ENCODE measurements at regions not wholly inside any gene's neighbourhood (a gene's known extent, or its start where the extent isn't known, plus 50 kb on each side); places are given as distances from the start of the nearest gene placed in this dataset.
"Not testable (repeated sequence)": the region's sequence is repeated elsewhere in the genome, so short reads cannot be mapped to it uniquely, and the experiment has no call there.

- Mint-ChIP-seq H3K36me3 (ENCODE audit: low read depth) (no peaks in the 10 kb centered on the region), H3K27me3 (no peaks in the 10 kb centered on the region), H3K4me3 (no peak overlapping the region), H3K27ac (no peak overlapping the region), H3K4me1 (no peaks in the 10 kb centered on the region)
- DNase-seq = no peak
- ATAC-seq = no peak
- H3K9me3 ChIP-seq (ENCODE audit: control insufficient read depth, low read length, poor library complexity, severe bottlenecking) = no peaks in the 10 kb centered on the region
Measured at GRCh38 chr12:5307065-5307464, 124.8 kb upstream of the NTF3 start.

GRCh38 chr12:5308216-5308615 is 123.7 kb upstream of the NTF3 start:
- Mint-ChIP-seq H3K4me3 (no peak overlapping the region), H3K4me1 (no peaks in the 10 kb centered on the region), H3K27ac (no peak overlapping the region), H3K36me3 (ENCODE audit: low read depth) (no peaks in the 10 kb centered on the region), H3K27me3 (no peaks in the 10 kb centered on the region)
- DNase-seq (no peak), ATAC-seq (no peak)
- H3K9me3 ChIP-seq (ENCODE audit: control insufficient read depth, low read length, poor library complexity, severe bottlenecking) = no peaks in the 10 kb centered on the region

GRCh38 chr12:5308996-5309395 is 122.9 kb upstream of the NTF3 start:
- no peaks in the 10 kb centered on the region for H3K9me3 ChIP-seq (ENCODE audit: control insufficient read depth, low read length, poor library complexity, severe bottlenecking)
- DNase-seq (no peak), ATAC-seq (no peak)
- Mint-ChIP-seq H3K27me3 (no peaks in the 10 kb centered on the region), H3K4me3 (no peak overlapping the region), H3K4me1 (no peaks in the 10 kb centered on the region), H3K27ac (no peak overlapping the region), H3K36me3 (ENCODE audit: low read depth) (no peaks in the 10 kb centered on the region)

- Mint-ChIP-seq H3K4me3 (no peak overlapping the region), H3K27ac (no peak overlapping the region), H3K27me3 (no peaks in the 10 kb centered on the region), H3K36me3 (ENCODE audit: low read depth) (no peaks in the 10 kb centered on the region), H3K4me1 (no peaks in the 10 kb centered on the region)
- H3K9me3 ChIP-seq (ENCODE audit: control insufficient read depth, low read length, poor library complexity, severe bottlenecking) = no peaks in the 10 kb centered on the region
- ATAC-seq (no peak), DNase-seq (no peak)
Measured at GRCh38 chr12:5309654-5310053, 122.3 kb upstream of the NTF3 start.

GRCh38 chr12:5310151-5310550 is 121.8 kb upstream of the NTF3 start:
- Mint-ChIP-seq H3K36me3 (ENCODE audit: low read depth) (no peaks in the 10 kb centered on the region), H3K27me3 (no peaks in the 10 kb centered on the region), H3K27ac (no peak overlapping the region), H3K4me3 (no peak overlapping the region), H3K4me1 (no peaks in the 10 kb centered on the region)
- no peaks in the 10 kb centered on the region for H3K9me3 ChIP-seq (ENCODE audit: control insufficient read depth, low read length, poor library complexity, severe bottlenecking)
- DNase-seq (no peak), ATAC-seq (no peak)

- H3K27ac Mint-ChIP-seq = no peak overlapping the region
- H3K27me3 Mint-ChIP-seq = no peaks in the 10 kb centered on the region
- ATAC-seq (no peak), DNase-seq (no peak)
- H3K4me1 Mint-ChIP-seq = no peaks in the 10 kb centered on the region
- H3K4me3 Mint-ChIP-seq = no peak overlapping the region
- no peaks in the 10 kb centered on the region for H3K36me3 Mint-ChIP-seq (ENCODE audit: low read depth)
- no peaks in the 10 kb centered on the region for H3K9me3 ChIP-seq (ENCODE audit: control insufficient read depth, low read length, poor library complexity, severe bottlenecking)
Measured at GRCh38 chr12:5317556-5317955, 114.4 kb upstream of the NTF3 start.

- Mint-ChIP-seq H3K27me3 (no peaks in the 10 kb centered on the region), H3K4me3 (no peak overlapping the region), H3K36me3 (ENCODE audit: low read depth) (no peaks in the 10 kb centered on the region), H3K27ac (no peak overlapping the region), H3K4me1 (no peaks in the 10 kb centered on the region)
- DNase-seq (no peak), ATAC-seq (no peak)
- no peaks in the 10 kb centered on the region for H3K9me3 ChIP-seq (ENCODE audit: control insufficient read depth, low read length, poor library complexity, severe bottlenecking)
Measured at GRCh38 chr12:5318874-5319273, 113.0 kb upstream of the NTF3 start.

GRCh38 chr12:5328669-5329517 is 103.0 kb upstream of the NTF3 start:
- no peaks in the 10 kb centered on the region for H3K4me1 Mint-ChIP-seq
- H3K9me3 ChIP-seq (ENCODE audit: control insufficient read depth, low read length, poor library complexity, severe bottlenecking) = no peaks in the 10 kb centered on the region
- DNase-seq (no peak), ATAC-seq (no peak)
- H3K27ac Mint-ChIP-seq = no peak overlapping the region
- no peak overlapping the region for H3K4me3 Mint-ChIP-seq
- H3K27me3 Mint-ChIP-seq = peaks cover 5% of the 10 kb centered on the region
- H3K36me3 Mint-ChIP-seq (ENCODE audit: low read depth) = no peaks in the 10 kb centered on the region

- H3K27me3 Mint-ChIP-seq = peaks cover 2% of the 10 kb centered on the region
- no peaks in the 10 kb centered on the region for H3K36me3 Mint-ChIP-seq (ENCODE audit: low read depth)
- no peak for ATAC-seq
- DNase-seq = no peak
- no peak overlapping the region for H3K27ac Mint-ChIP-seq
- no peaks in the 10 kb centered on the region for H3K9me3 ChIP-seq (ENCODE audit: control insufficient read depth, low read length, poor library complexity, severe bottlenecking)
- no peaks in the 10 kb centered on the region for H3K4me1 Mint-ChIP-seq
- no peak overlapping the region for H3K4me3 Mint-ChIP-seq
Measured at GRCh38 chr12:5332551-5332950, 99.4 kb upstream of the NTF3 start.

- DNase-seq (no peak), ATAC-seq (no peak)
- H3K9me3 ChIP-seq (ENCODE audit: control insufficient read depth, low read length, poor library complexity, severe bottlenecking) = no peaks in the 10 kb centered on the region
- no peak overlapping the region for H3K27ac Mint-ChIP-seq
- no peaks in the 10 kb centered on the region for H3K27me3 Mint-ChIP-seq
- H3K4me1 Mint-ChIP-seq = no peaks in the 10 kb centered on the region
- H3K36me3 Mint-ChIP-seq (ENCODE audit: low read depth) = no peaks in the 10 kb centered on the region
- H3K4me3 Mint-ChIP-seq = no peak overlapping the region
Measured at GRCh38 chr12:5333096-5333495, 98.8 kb upstream of the NTF3 start.

- no peaks in the 10 kb centered on the region for H3K36me3 Mint-ChIP-seq (ENCODE audit: low read depth)
- no peaks in the 10 kb centered on the region for H3K27me3 Mint-ChIP-seq
- H3K4me1 Mint-ChIP-seq = no peaks in the 10 kb centered on the region
- H3K4me3 Mint-ChIP-seq = no peak overlapping the region
- H3K9me3 ChIP-seq (ENCODE audit: control insufficient read depth, low read length, poor library complexity, severe bottlenecking) = no peaks in the 10 kb centered on the region
- no peak for ATAC-seq
- no peak for DNase-seq
- no peak overlapping the region for H3K27ac Mint-ChIP-seq
Measured at GRCh38 chr12:5335069-5335468, 96.8 kb upstream of the NTF3 start.

GRCh38 chr12:5341086-5341485 is 90.8 kb upstream of the NTF3 start:
- H3K27ac Mint-ChIP-seq; ATAC-seq; H3K9me3 ChIP-seq (ENCODE audit: control insufficient read depth, low read length, poor library complexity, severe bottlenecking); DNase-seq; H3K4me1 Mint-ChIP-seq; H3K27me3 Mint-ChIP-seq; H3K36me3 Mint-ChIP-seq (ENCODE audit: low read depth); H3K4me3 Mint-ChIP-seq: not testable (repeated sequence)

- H3K27ac Mint-ChIP-seq = no peak overlapping the region
Measured at GRCh38 chr12:5343711-5344110, 88.2 kb upstream of the NTF3 start.

GRCh38 chr12:5344131-5344530 is 87.8 kb upstream of the NTF3 start:
- no peak for ATAC-seq
- DNase-seq = no peak
- Mint-ChIP-seq H3K27ac (no peak overlapping the region), H3K4me1 (no peaks in the 10 kb centered on the region), H3K27me3 (no peaks in the 10 kb centered on the region), H3K4me3 (no peak overlapping the region), H3K36me3 (ENCODE audit: low read depth) (no peaks in the 10 kb centered on the region)
- no peaks in the 10 kb centered on the region for H3K9me3 ChIP-seq (ENCODE audit: control insufficient read depth, low read length, poor library complexity, severe bottlenecking)

More at GRCh38 chr12:5343711-5344110, 88.2 kb upstream of the NTF3 start:
- H3K9me3 ChIP-seq (ENCODE audit: control insufficient read depth, low read length, poor library complexity, severe bottlenecking) = no peaks in the 10 kb centered on the region
- no peak overlapping the region for H3K4me3 Mint-ChIP-seq
- no peak for ATAC-seq
- DNase-seq = no peak
- H3K27me3 Mint-ChIP-seq = no peaks in the 10 kb centered on the region
- H3K4me1 Mint-ChIP-seq = no peaks in the 10 kb centered on the region
- H3K36me3 Mint-ChIP-seq (ENCODE audit: low read depth) = no peaks in the 10 kb centered on the region
